HepG2 (cell line): ENCODE measurements at regions not wholly inside any gene's neighbourhood (a gene's known extent, or its start where the extent isn't known, plus 50 kb on each side); places are given as distances from the start of the nearest gene placed in this dataset.

Experiments used
- CREBL2 ChIP-seq: sonication (generic); formaldehyde crosslinking; IDR thresholded peaks from 2 replicates; pipeline ENCODE4 v1.8.1; 2023; ENCODE audit warnings: missing genetic modification reagents, mild to moderate bottlenecking, borderline replicate concordance
- CREM ChIP-seq, 2 experiments: sonication (generic) in 1 of 2; formaldehyde crosslinking in 1 of 2; IDR thresholded peaks; 2 replicates each; pipeline versions ENCODE4 v1.4.0 to v1.6.1; 2016 to 2020; ENCODE audit warnings: antibody characterized with exemption in 1 of 2, mild to moderate bottlenecking in 1 of 2, missing genetic modification reagents in 1 of 2
- DBP ChIP-seq: sonication (generic); formaldehyde crosslinking; IDR thresholded peaks from 2 replicates; pipeline ENCODE4 v1.4.0; 2020; ENCODE audit warnings: missing genetic modification reagents; ENCODE audit errors: not compliant biosample characterization
- DMTF1 ChIP-seq: sonication (generic); formaldehyde crosslinking; IDR thresholded peaks from 2 replicates; pipeline ENCODE4 v1.4.0; 2020; ENCODE audit warnings: mild to moderate bottlenecking, missing genetic modification reagents
- EP300 ChIP-seq, 3 experiments: sonication (generic) in 1 of 3; formaldehyde crosslinking in 1 of 3; IDR thresholded peaks; 2 replicates each; pipeline versions ENCODE4 v1.5.1 to v1.6.1; 2011 to 2020; ENCODE audit warnings: low read depth in 2 of 3, low read length in 2 of 3, borderline replicate concordance in 1 of 3, improper control_type of control experiment in 1 of 3, mild to moderate bottlenecking in 1 of 3, missing genetic modification reagents in 1 of 3, moderate library complexity in 1 of 3
- HDAC2 ChIP-seq: sonication (generic); formaldehyde crosslinking; IDR thresholded peaks from 2 replicates; pipeline ENCODE4 v1.4.0; 2020; ENCODE audit warnings: missing genetic modification reagents
- KLF11 ChIP-seq: IDR thresholded peaks from 2 replicates; pipeline ENCODE4 v1.6.1; 2016; ENCODE audit warnings: missing compliant biosample characterization
- MIXL1 ChIP-seq: IDR thresholded peaks from 2 replicates; pipeline ENCODE4 v1.6.1; 2016
- NRL ChIP-seq: sonication (generic); formaldehyde crosslinking; IDR thresholded peaks from 2 replicates; pipeline ENCODE4 v1.5.0; 2020; ENCODE audit warnings: missing genetic modification reagents, mild to moderate bottlenecking, moderate library complexity, borderline replicate concordance
- RCOR2 ChIP-seq: IDR thresholded peaks from 2 replicates; pipeline ENCODE4 v1.6.1; 2016; ENCODE audit warnings: missing biosample characterization, missing genetic modification reagents
- SIX4 ChIP-seq: sonication (generic); formaldehyde crosslinking; IDR thresholded peaks from 2 replicates; pipeline ENCODE4 v1.4.0; 2020; ENCODE audit warnings: missing genetic modification reagents
- SOX6 ChIP-seq, 2 experiments: fragments of 450-650 bp in 1 of 2; sonication (generic) in 1 of 2; formaldehyde crosslinking in 1 of 2; IDR thresholded peaks; 2 replicates each; pipeline versions ENCODE4 v1.4.0 to v1.6.1; 2017 to 2020; ENCODE audit warnings: antibody characterized with exemption in 1 of 2, mild to moderate bottlenecking in 1 of 2, missing genetic modification reagents in 1 of 2
- ZNF430 ChIP-seq: sonication (generic); formaldehyde crosslinking; IDR thresholded peaks from 2 replicates; pipeline ENCODE4 v1.9.0; 2021; ENCODE audit warnings: mild to moderate bottlenecking, missing genetic modification reagents
- ZNF652 ChIP-seq: IDR thresholded peaks from 2 replicates; pipeline ENCODE4 v1.6.1; 2016; ENCODE audit warnings: low read depth, borderline replicate concordance
- TF ChIP-seq, protein P1 (sequence below), 2 experiments: sonication (generic) in 1 of 2; formaldehyde crosslinking in 1 of 2; IDR thresholded peaks; 2 replicates each; pipeline versions ENCODE4 v1.4.0 to v1.6.1; 2016 to 2020; ENCODE audit warnings: borderline replicate concordance in 1 of 2, low read depth in 1 of 2, mild to moderate bottlenecking in 1 of 2, missing genetic modification reagents in 1 of 2
- TF ChIP-seq, protein P2 (sequence below): sonication (generic); formaldehyde crosslinking; IDR thresholded peaks from 2 replicates; pipeline ENCODE4 v1.4.0; 2020; ENCODE audit warnings: missing genetic modification reagents, mild to moderate bottlenecking, borderline replicate concordance
- TF ChIP-seq, protein P3 (sequence below): IDR thresholded peaks from 2 replicates; pipeline ENCODE4 v1.6.1; 2016; ENCODE audit warnings: low read depth

DNA sequence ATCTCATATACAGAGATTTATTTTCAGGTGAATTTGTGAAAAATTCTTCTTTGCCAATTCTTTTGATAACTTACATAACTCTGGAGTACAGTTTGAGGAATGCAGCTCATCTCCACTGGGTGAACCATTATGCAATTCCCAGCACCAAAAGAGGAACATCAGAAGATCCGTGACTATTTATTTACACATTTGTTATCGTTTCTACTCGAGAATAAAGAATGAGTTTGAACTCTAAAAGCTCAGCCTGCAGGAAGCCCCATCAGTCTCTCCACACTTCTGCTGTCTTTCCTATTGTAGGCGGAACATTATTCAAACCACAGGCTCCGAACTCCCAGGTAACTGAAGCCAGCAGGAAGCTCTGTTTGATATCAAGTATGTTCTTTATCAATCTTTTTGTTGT, 95.9 kb upstream of the IFNGR1 start (continued):
- TF ChIP-seq DMTF1 (CRISPR knock-in tag) (no peak), DBP (CRISPR knock-in tag) (peak; percentile 66), RCOR2 (CRISPR knock-in tag) (0 out of 2 replicates have a peak, but pooled peaks have one; percentile 30), SOX6 (IDR thresholded peaks at IDR 0.05) (no peak), SOX6 (CRISPR knock-in tag; IDR thresholded peaks at IDR 0.05) (peak; percentile 78), HDAC2 (CRISPR knock-in tag) (peak; percentile 72), SIX4 (peak; percentile 52), ZNF430 (CRISPR knock-in tag) (peak; percentile 38; the same call in 1 of the 2 replicates), MIXL1 (0 out of 2 replicates have a peak, but pooled peaks have one; percentile 32), ZNF652 (CRISPR knock-in tag) (peak; percentile 35; the same call in 1 of the 2 replicates), CREM (IDR thresholded peaks at IDR 0.05) (peak; percentile 71), CREM (CRISPR knock-in tag; IDR thresholded peaks at IDR 0.05) (no peak), CREBL2 (CRISPR knock-in tag) (no peak), EP300 (IDR thresholded peaks at IDR 0.05; ENCODE audit: low read depth in 2 of 2, low read length in 2 of 2) (peak in 1 of 2 experiments; percentile 89; a peak in 2 of 4 replicates), EP300 (CRISPR knock-in tag; IDR thresholded peaks at IDR 0.05; ENCODE audit: borderline replicate concordance) (peak; percentile 41; the same call in 1 of the 2 replicates), NRL (CRISPR knock-in tag) (no peak), KLF11 (CRISPR knock-in tag) (no peak)
- TF ChIP-seq, protein P1, sequence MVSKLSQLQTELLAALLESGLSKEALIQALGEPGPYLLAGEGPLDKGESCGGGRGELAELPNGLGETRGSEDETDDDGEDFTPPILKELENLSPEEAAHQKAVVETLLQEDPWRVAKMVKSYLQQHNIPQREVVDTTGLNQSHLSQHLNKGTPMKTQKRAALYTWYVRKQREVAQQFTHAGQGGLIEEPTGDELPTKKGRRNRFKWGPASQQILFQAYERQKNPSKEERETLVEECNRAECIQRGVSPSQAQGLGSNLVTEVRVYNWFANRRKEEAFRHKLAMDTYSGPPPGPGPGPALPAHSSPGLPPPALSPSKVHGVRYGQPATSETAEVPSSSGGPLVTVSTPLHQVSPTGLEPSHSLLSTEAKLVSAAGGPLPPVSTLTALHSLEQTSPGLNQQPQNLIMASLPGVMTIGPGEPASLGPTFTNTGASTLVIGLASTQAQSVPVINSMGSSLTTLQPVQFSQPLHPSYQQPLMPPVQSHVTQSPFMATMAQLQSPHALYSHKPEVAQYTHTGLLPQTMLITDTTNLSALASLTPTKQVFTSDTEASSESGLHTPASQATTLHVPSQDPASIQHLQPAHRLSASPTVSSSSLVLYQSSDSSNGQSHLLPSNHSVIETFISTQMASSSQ (IDR thresholded peaks at IDR 0.05; ENCODE audit: low read depth), result peak; percentile 19; the same call in 1 of the 2 replicates
- TF ChIP-seq, protein P1 (CRISPR knock-in tag; IDR thresholded peaks at IDR 0.05; ENCODE audit: borderline replicate concordance), result peak; percentile 68; the same call in 1 of the 2 replicates
- TF ChIP-seq, protein P2, sequence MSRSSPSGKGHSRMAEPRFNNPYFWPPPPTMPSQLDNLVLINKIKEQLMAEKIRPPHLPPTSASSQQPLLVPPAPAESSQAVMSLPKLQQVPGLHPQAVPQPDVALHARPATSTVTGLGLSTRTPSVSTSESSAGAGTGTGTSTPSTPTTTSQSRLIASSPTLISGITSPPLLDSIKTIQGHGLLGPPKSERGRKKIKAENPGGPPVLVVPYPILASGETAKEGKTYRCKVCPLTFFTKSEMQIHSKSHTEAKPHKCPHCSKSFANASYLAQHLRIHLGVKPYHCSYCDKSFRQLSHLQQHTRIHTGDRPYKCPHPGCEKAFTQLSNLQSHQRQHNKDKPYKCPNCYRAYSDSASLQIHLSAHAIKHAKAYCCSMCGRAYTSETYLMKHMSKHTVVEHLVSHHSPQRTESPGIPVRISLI (CRISPR knock-in tag), result no peak
- TF ChIP-seq, protein P3, sequence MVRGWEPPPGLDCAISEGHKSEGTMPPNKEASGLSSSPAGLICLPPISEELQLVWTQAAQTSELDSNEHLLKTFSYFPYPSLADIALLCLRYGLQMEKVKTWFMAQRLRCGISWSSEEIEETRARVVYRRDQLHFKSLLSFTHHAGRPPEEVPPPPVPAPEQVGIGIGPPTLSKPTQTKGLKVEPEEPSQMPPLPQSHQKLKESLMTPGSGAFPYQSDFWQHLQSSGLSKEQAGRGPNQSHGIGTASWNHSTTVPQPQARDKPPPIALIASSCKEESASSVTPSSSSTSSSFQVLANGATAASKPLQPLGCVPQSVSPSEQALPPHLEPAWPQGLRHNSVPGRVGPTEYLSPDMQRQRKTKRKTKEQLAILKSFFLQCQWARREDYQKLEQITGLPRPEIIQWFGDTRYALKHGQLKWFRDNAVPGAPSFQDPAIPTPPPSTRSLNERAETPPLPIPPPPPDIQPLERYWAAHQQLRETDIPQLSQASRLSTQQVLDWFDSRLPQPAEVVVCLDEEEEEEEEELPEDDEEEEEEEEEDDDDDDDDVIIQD (CRISPR knock-in tag), result peak; percentile 94; the same call in 1 of the 2 replicates
